ENCODE measurements at regions not wholly inside any gene's neighbourhood (a gene's known extent, or its start where the extent isn't known, plus 50 kb on each side); places are given as distances from the start of the nearest gene placed in this dataset.

DNA sequence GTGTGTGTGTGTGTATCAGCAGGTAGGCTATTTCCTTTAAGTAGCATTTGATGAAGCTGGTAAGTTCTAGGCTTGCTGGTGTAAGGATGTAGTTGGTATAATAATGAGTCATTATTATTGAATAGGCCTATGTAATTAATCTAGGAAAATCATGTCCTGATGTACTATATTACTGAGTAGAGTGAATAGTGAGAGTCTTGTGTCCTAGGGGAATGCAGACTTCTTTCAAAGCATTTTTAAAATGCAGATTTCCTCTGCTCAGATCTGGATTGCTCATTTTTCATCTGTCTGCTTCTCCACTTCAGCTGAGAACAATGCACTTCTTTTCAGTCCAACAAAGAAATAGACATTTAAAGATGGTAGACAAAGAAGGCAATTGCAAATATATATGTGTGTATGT is 434.2 kb upstream of the ONECUT1 start:
- H3K79me2 ChIP-seq (ENCODE audit: insufficient read depth): no peaks in the 10 kb centered on the region
- H3K9ac ChIP-seq: no peak overlapping the region
- H3K9me2 ChIP-seq: no peaks in the 10 kb centered on the region
- POLR2A ChIA-PET: no interaction called here
- no peak overlapping the region for H3K27ac ChIP-seq (ENCODE audit: low read depth in 2 of 2, low read length in 1 of 2)
- H3K27me3 ChIP-seq (ENCODE audit: insufficient read depth): no peaks in the 10 kb centered on the region
- no peak overlapping the region for H3K4me3 ChIP-seq (ENCODE audit: low read depth in 2 of 2, low read length in 1 of 2)
- no peaks in the 10 kb centered on the region for H3F3A ChIP-seq (replicated peaks; ENCODE audit: insufficient read depth)
- H3K36me3 ChIP-seq (replicated peaks in 1 of 2; ENCODE audit: control insufficient read depth in 1 of 2, insufficient read depth in 2 of 2, low read length in 1 of 2): no peaks in the 10 kb centered on the region
- TF ChIP-seq, protein P1, sequence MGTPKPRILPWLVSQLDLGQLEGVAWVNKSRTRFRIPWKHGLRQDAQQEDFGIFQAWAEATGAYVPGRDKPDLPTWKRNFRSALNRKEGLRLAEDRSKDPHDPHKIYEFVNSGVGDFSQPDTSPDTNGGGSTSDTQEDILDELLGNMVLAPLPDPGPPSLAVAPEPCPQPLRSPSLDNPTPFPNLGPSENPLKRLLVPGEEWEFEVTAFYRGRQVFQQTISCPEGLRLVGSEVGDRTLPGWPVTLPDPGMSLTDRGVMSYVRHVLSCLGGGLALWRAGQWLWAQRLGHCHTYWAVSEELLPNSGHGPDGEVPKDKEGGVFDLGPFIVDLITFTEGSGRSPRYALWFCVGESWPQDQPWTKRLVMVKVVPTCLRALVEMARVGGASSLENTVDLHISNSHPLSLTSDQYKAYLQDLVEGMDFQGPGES (IDR thresholded peaks at IDR 0.05; ENCODE audit: low read depth, low read length): no peak
- TF ChIP-seq JUND (IDR thresholded peaks at IDR 0.05): no peak
- TF ChIP-seq MXI1 (IDR thresholded peaks at IDR 0.05; ENCODE audit: low read depth, low read length): no peak
- TF ChIP-seq ELF1 (IDR thresholded peaks at IDR 0.05): no peak
- TF ChIP-seq FOXM1 (IDR thresholded peaks at IDR 0.05; ENCODE audit: low read depth): no peak
- H4K20me1 ChIP-seq (ENCODE audit: insufficient read depth): no peaks in the 10 kb centered on the region
- DNase-seq: no peak
- H3K4me1 ChIP-seq (ENCODE audit: control insufficient read depth in 1 of 2, insufficient read depth in 2 of 2, low read depth in 1 of 2, low read length in 1 of 2): no peaks in the 10 kb centered on the region
- no peaks in the 10 kb centered on the region for H3K9me3 ChIP-seq
- H3K4me2 ChIP-seq: no peak overlapping the region
- no peak overlapping the region for H2AFZ ChIP-seq (ENCODE audit: low read depth)
- CTCF ChIA-PET: no interaction called here

DNA sequence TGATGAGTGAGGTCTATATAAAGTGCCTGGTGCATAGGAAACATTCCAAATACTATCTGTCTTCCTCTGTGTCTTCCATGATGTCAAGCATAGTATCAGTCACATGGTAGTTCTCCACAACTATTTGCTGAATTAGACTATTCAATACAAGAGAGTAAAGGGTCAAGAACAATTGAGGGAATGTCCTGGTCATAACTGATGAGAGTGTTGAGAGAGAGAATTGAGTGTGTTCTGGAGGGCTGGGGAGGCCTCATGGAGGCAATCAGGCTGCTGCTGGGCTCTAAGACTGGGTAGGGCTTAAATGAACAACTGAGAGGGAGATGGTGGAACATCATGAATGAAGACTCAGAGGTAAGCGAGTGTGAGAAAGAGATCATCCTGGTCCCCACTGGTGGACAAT is 433.7 kb upstream of the ONECUT1 start:
- Histone ChIP-seq H3K4me1 (ENCODE audit: control insufficient read depth in 1 of 2, insufficient read depth in 2 of 2, low read depth in 1 of 2, low read length in 1 of 2) (no peaks in the 10 kb centered on the region), H3K79me2 (ENCODE audit: insufficient read depth) (no peaks in the 10 kb centered on the region), H3K27ac (ENCODE audit: low read depth in 2 of 2, low read length in 1 of 2) (no peak overlapping the region), H3K9me2 (no peaks in the 10 kb centered on the region), H2AFZ (ENCODE audit: low read depth) (no peak overlapping the region), H3K9ac (no peak overlapping the region), H4K20me1 (ENCODE audit: insufficient read depth) (no peaks in the 10 kb centered on the region), H3K9me3 (no peaks in the 10 kb centered on the region), H3F3A (replicated peaks; ENCODE audit: insufficient read depth) (no peaks in the 10 kb centered on the region), H3K4me3 (ENCODE audit: low read depth in 2 of 2, low read length in 1 of 2) (no peak overlapping the region), H3K36me3 (replicated peaks in 1 of 2; ENCODE audit: control insufficient read depth in 1 of 2, insufficient read depth in 2 of 2, low read length in 1 of 2) (no peaks in the 10 kb centered on the region), H3K4me2 (no peak overlapping the region), H3K27me3 (ENCODE audit: insufficient read depth) (no peaks in the 10 kb centered on the region)
- POLR2A ChIA-PET: no interaction called here
- no peak for DNase-seq
- CTCF ChIA-PET: no interaction called here
- TF ChIP-seq, protein P2, sequence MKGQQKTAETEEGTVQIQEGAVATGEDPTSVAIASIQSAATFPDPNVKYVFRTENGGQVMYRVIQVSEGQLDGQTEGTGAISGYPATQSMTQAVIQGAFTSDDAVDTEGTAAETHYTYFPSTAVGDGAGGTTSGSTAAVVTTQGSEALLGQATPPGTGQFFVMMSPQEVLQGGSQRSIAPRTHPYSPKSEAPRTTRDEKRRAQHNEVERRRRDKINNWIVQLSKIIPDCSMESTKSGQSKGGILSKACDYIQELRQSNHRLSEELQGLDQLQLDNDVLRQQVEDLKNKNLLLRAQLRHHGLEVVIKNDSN (IDR thresholded peaks at IDR 0.05; ENCODE audit: borderline replicate concordance, low read depth): no peak
- no peak for TF ChIP-seq NFIC (IDR thresholded peaks at IDR 0.05; ENCODE audit: borderline replicate concordance)
- no peak for TF ChIP-seq CHD2 (IDR thresholded peaks at IDR 0.05; ENCODE audit: low read length, partially characterized antibody)
- TF ChIP-seq SIN3A (IDR thresholded peaks at IDR 0.05; ENCODE audit: borderline replicate concordance, low read depth, low read length): no peak
- TF ChIP-seq, protein P1 (IDR thresholded peaks at IDR 0.05; ENCODE audit: low read depth, low read length): no peak
- TF ChIP-seq SMC3 (IDR thresholded peaks at IDR 0.05; ENCODE audit: low read depth, low read length): no peak
- TF ChIP-seq, protein P3, sequence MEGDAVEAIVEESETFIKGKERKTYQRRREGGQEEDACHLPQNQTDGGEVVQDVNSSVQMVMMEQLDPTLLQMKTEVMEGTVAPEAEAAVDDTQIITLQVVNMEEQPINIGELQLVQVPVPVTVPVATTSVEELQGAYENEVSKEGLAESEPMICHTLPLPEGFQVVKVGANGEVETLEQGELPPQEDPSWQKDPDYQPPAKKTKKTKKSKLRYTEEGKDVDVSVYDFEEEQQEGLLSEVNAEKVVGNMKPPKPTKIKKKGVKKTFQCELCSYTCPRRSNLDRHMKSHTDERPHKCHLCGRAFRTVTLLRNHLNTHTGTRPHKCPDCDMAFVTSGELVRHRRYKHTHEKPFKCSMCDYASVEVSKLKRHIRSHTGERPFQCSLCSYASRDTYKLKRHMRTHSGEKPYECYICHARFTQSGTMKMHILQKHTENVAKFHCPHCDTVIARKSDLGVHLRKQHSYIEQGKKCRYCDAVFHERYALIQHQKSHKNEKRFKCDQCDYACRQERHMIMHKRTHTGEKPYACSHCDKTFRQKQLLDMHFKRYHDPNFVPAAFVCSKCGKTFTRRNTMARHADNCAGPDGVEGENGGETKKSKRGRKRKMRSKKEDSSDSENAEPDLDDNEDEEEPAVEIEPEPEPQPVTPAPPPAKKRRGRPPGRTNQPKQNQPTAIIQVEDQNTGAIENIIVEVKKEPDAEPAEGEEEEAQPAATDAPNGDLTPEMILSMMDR (IDR thresholded peaks at IDR 0.05): no peak
- TF ChIP-seq, protein P4, sequence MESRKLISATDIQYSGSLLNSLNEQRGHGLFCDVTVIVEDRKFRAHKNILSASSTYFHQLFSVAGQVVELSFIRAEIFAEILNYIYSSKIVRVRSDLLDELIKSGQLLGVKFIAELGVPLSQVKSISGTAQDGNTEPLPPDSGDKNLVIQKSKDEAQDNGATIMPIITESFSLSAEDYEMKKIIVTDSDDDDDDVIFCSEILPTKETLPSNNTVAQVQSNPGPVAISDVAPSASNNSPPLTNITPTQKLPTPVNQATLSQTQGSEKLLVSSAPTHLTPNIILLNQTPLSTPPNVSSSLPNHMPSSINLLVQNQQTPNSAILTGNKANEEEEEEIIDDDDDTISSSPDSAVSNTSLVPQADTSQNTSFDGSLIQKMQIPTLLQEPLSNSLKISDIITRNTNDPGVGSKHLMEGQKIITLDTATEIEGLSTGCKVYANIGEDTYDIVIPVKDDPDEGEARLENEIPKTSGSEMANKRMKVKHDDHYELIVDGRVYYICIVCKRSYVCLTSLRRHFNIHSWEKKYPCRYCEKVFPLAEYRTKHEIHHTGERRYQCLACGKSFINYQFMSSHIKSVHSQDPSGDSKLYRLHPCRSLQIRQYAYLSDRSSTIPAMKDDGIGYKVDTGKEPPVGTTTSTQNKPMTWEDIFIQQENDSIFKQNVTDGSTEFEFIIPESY (IDR thresholded peaks at IDR 0.05; ENCODE audit: borderline replicate concordance, low read depth): no peak
- no peak for TF ChIP-seq EZH2phosphoT487 (IDR thresholded peaks at IDR 0.05; ENCODE audit: borderline replicate concordance, low read depth)
- TF ChIP-seq POLR2AphosphoS5 (IDR thresholded peaks at IDR 0.05; ENCODE audit: low read depth, low read length): no peak
- no peak for TF ChIP-seq TEAD4 (IDR thresholded peaks at IDR 0.05; ENCODE audit: borderline replicate concordance, insufficient read depth)
- TF ChIP-seq EP300 (IDR thresholded peaks at IDR 0.05; ENCODE audit: borderline replicate concordance in 1 of 2, low read depth in 1 of 2, low read length in 1 of 2): no peak
- TF ChIP-seq YY1 (IDR thresholded peaks at IDR 0.05; ENCODE audit: low read depth): no peak
- no peak for TF ChIP-seq RXRA (IDR thresholded peaks at IDR 0.05; ENCODE audit: borderline replicate concordance, low read depth)
- TF ChIP-seq RFX5 (IDR thresholded peaks at IDR 0.05; ENCODE audit: low read length): no peak
- TF ChIP-seq, protein P5, sequence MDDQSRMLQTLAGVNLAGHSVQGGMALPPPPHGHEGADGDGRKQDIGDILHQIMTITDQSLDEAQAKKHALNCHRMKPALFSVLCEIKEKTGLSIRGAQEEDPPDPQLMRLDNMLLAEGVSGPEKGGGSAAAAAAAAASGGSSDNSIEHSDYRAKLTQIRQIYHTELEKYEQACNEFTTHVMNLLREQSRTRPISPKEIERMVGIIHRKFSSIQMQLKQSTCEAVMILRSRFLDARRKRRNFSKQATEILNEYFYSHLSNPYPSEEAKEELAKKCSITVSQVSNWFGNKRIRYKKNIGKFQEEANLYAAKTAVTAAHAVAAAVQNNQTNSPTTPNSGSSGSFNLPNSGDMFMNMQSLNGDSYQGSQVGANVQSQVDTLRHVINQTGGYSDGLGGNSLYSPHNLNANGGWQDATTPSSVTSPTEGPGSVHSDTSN (IDR thresholded peaks at IDR 0.05): no peak
- TF ChIP-seq MEF2A (IDR thresholded peaks at IDR 0.05; ENCODE audit: borderline replicate concordance, low read depth): no peak
- WGBS (ENCODE audit: low lambda C conversion rate): 20% methylated on average over 1 of the region's 1 CpG

Measured in SK-N-SH (cell line).